Neutrophil (primary cell): ENCODE measurements at regions not wholly inside any gene's neighbourhood (a gene's known extent, or its start where the extent isn't known, plus 50 kb on each side); places are given as distances from the start of the nearest gene placed in this dataset.

ENCODE experiments used
- H3K27ac ChIP-seq: fragments of 200-600 bp; sonication (generic); 2 replicates; pipeline ENCODE4 v1.5.1; 2016; ENCODE audit warnings: mild to moderate bottlenecking, moderate library complexity
- H3K27me3 ChIP-seq: fragments of 200-600 bp; sonication (generic); 2 replicates; pipeline ENCODE4 v1.6.0; 2016; ENCODE audit warnings: mild to moderate bottlenecking
- H3K36me3 ChIP-seq: fragments of 200-600 bp; sonication (generic); 2 replicates; pipeline ENCODE4 v1.5.1; 2017
- H3K4me1 ChIP-seq, 2 experiments: fragments of 200-600 bp in 1 of 2; sonication (generic) in 1 of 2; 1 replicate in 1 of 2; 2 replicates in 1 of 2; pipeline versions ENCODE4 v1.5.1 to v1.6.1; 2013 to 2016; ENCODE audit warnings: low read depth in 1 of 2, low read length in 1 of 2, mild to moderate bottlenecking in 1 of 2, moderate library complexity in 1 of 2; ENCODE audit not compliant: control insufficient read depth in 1 of 2, insufficient read depth in 1 of 2
- H3K4me3 ChIP-seq, 2 experiments: fragments of 200-600 bp in 1 of 2; sonication (generic) in 1 of 2; 1 replicate in 1 of 2; 2 replicates in 1 of 2; pipeline ENCODE4 v1.5.1; 2013 to 2016; ENCODE audit warnings: low read depth in 1 of 2, low read length in 1 of 2, mild to moderate bottlenecking in 1 of 2, moderate library complexity in 1 of 2
- H3K9me3 ChIP-seq: fragments of 200-600 bp; sonication (generic); 2 replicates; pipeline ENCODE4 v1.5.1; 2016
- CTCF ChIP-seq: fragments of 200-600 bp; sonication (generic); IDR thresholded peaks from 2 replicates; pipeline ENCODE4 v1.5.1; 2016; ENCODE audit warnings: antibody characterized with exemption

DNA sequence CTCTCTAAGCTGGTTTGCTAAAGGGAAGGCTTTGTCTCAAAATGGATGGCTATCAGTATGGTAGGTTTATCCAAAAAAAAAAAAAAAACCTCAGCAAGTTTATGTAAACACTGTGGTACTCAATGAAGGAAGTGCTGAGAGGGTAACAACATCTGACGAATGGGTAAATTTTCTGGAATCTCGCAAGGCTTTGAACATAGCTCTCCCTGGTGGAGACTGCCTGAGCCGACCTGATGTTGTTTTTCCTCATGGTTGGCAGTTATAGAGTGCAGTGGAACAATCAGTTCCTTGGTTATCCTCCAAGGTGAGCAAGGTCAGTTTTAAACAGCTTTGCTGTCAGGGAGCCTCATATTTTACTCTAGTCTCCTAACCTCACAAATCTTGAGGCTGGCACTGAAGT, 94.6 kb downstream of the ZPLD1 start:
- no peaks in the 10 kb centered on the region for H3K9me3 ChIP-seq
- no peaks in the 10 kb centered on the region for H3K36me3 ChIP-seq
- H3K27ac ChIP-seq, result no peak overlapping the region
- H3K4me3 ChIP-seq, result no peak overlapping the region
- no peaks in the 10 kb centered on the region for H3K27me3 ChIP-seq
- no peaks in the 10 kb centered on the region for H3K4me1 ChIP-seq
- no peak for TF ChIP-seq CTCF

- H3K9me3 ChIP-seq, result no peaks in the 10 kb centered on the region
- TF ChIP-seq CTCF, result no peak
- H3K27ac ChIP-seq, result no peak overlapping the region
- H3K4me1 ChIP-seq, result no peaks in the 10 kb centered on the region
- H3K27me3 ChIP-seq, result no peaks in the 10 kb centered on the region
- H3K4me3 ChIP-seq, result no peak overlapping the region
- no peaks in the 10 kb centered on the region for H3K36me3 ChIP-seq
Measured at GRCh38 chr3:102530415-102531181, 95.8 kb downstream of the ZPLD1 start.

- Histone ChIP-seq H3K9me3 (no peaks in the 10 kb centered on the region), H3K4me3 (no peak overlapping the region), H3K36me3 (no peaks in the 10 kb centered on the region), H3K27ac (no peak overlapping the region), H3K4me1 (no peaks in the 10 kb centered on the region), H3K27me3 (no peaks in the 10 kb centered on the region)
- TF ChIP-seq CTCF, result no peak
Measured at GRCh38 chr3:102531686-102532085, 96.9 kb downstream of the ZPLD1 start.

DNA sequence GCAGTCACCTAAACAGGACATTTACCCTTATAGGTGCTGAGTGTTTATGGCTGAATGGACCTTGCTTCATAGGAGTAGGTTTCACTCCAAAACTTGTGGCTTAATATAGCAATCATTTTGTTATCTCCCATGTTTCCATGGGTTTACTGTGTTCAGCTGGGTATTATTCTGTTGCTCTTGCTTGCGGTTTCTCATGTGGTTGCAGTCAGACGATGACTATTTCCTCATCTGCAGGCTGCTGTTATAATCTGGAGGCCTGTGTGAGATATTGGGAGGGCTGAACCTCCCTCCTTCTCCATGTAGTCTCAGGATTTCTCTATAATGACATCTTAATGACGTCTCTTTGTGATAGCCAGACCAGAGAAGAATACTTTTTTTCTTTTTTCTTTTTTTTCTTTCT, 98.1 kb downstream of the ZPLD1 start:
- no peak overlapping the region for H3K4me3 ChIP-seq
- no peaks in the 10 kb centered on the region for H3K9me3 ChIP-seq
- no peaks in the 10 kb centered on the region for H3K27me3 ChIP-seq
- no peak for TF ChIP-seq CTCF
- no peaks in the 10 kb centered on the region for H3K4me1 ChIP-seq
- no peak overlapping the region for H3K27ac ChIP-seq
- H3K36me3 ChIP-seq, result no peaks in the 10 kb centered on the region

DNA sequence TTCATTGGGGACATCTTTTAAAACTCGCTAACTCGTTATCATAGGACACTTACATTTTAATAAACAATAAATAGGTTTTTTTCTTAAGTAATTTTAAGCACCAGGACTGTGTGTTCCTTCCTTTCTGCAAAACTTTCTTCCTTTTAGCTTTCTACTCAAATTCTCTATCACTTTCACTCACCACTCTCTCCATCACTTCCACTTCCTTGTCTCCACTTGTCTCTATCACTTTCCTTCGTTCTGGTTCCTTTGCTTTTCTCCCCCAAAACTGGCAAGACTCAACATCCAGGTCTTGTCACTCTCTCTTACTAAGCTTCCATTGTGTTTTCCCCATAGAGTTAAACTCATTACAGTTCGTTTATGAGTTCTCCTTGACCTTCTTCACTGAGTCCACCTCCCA, 99.0 kb downstream of the ZPLD1 start:
- TF ChIP-seq CTCF, result no peak
- no peak overlapping the region for H3K4me3 ChIP-seq
- no peak overlapping the region for H3K27ac ChIP-seq
- no peaks in the 10 kb centered on the region for H3K4me1 ChIP-seq
- H3K27me3 ChIP-seq, result no peaks in the 10 kb centered on the region
- no peaks in the 10 kb centered on the region for H3K9me3 ChIP-seq
- H3K36me3 ChIP-seq, result no peaks in the 10 kb centered on the region
